Activated CD4-positive, alpha-beta memory T cell treated with anti-CD3 and anti-CD28 coated beads, Interleukin-2, amount 10 ng/mL, durations not matched to agents 7 days and 5 days (primary cell): ENCODE measurements at regions not wholly inside any gene's neighbourhood (a gene's known extent, or its start where the extent isn't known, plus 50 kb on each side); places are given as distances from the start of the nearest gene placed in this dataset.

Experiments
- CTCF ChIA-PET: fragments of 350-600 bp; sonication (Branson Sonifier 250); formaldehyde crosslinking; loops from one replicate; lab custom pipeline; 2021; ENCODE audit warnings: antibody characterized with exemption, inconsistent platforms; lab: Charles Lee
- POLR2A ChIA-PET: fragments of 350-600 bp; sonication (Branson Sonifier 250); formaldehyde crosslinking; loops from one replicate; lab custom pipeline; 2021; ENCODE audit warnings: antibody characterized with exemption; lab: Charles Lee
- DNase-seq: peaks from one replicate; pipeline ENCODE4 v3.0.0-alpha.2; 2020
- H3K27ac Mint-ChIP-seq: one replicate; pipeline ENCODE4 v1.8.0; 2021; ENCODE audit warnings: mild to moderate bottlenecking, mixed read lengths
- H3K27me3 Mint-ChIP-seq: one replicate; pipeline ENCODE4 v1.8.0; 2021; ENCODE audit warnings: mixed read lengths
- H3K36me3 Mint-ChIP-seq: one replicate; pipeline ENCODE4 v1.8.0; 2021; ENCODE audit warnings: low read depth, mixed read lengths
- H3K4me1 Mint-ChIP-seq: one replicate; pipeline ENCODE4 v1.8.0; 2021; ENCODE audit warnings: mixed read lengths
- H3K4me3 Mint-ChIP-seq: one replicate; pipeline ENCODE4 v1.8.0; 2021; ENCODE audit warnings: mild to moderate bottlenecking, mixed read lengths
- H3K9me3 Mint-ChIP-seq: one replicate; pipeline ENCODE4 v1.8.0; 2021; ENCODE audit warnings: mixed read lengths

GRCh38 chr10:105502058-105502457, 861.0 kb downstream of the SORCS3 start:
- H3K27me3 Mint-ChIP-seq: no peaks in the 10 kb centered on the region
- CTCF ChIA-PET: no interaction called here
- no peaks in the 10 kb centered on the region for H3K4me1 Mint-ChIP-seq

GRCh38 chr10:105494944-105495343, 853.9 kb downstream of the SORCS3 start:
- Mint-ChIP-seq H3K9me3 (peaks cover 6% of the 10 kb centered on the region), H3K27ac (no peak overlapping the region), H3K4me1 (no peaks in the 10 kb centered on the region), H3K36me3 (no peaks in the 10 kb centered on the region), H3K27me3 (no peaks in the 10 kb centered on the region), H3K4me3 (no peak overlapping the region)
- ChIA-PET POLR2A (no interaction called here), CTCF (no interaction called here)
- no peak for DNase-seq

More at GRCh38 chr10:105502058-105502457, 861.0 kb downstream of the SORCS3 start:
- Mint-ChIP-seq H3K36me3 (no peaks in the 10 kb centered on the region), H3K9me3 (peaks cover 4% of the 10 kb centered on the region), H3K4me3 (no peak overlapping the region), H3K27ac (no peak overlapping the region)
- POLR2A ChIA-PET: no interaction called here
- no peak for DNase-seq

GRCh38 chr10:105494303-105494702, 853.2 kb downstream of the SORCS3 start:
- Mint-ChIP-seq H3K27me3 (no peaks in the 10 kb centered on the region), H3K9me3 (peaks cover 3% of the 10 kb centered on the region), H3K4me1 (no peaks in the 10 kb centered on the region), H3K27ac (no peak overlapping the region), H3K36me3 (no peaks in the 10 kb centered on the region), H3K4me3 (no peak overlapping the region)
- DNase-seq: no peak
- ChIA-PET CTCF (no interaction called here), POLR2A (no interaction called here)

GRCh38 chr10:105473170-105473569, 832.1 kb downstream of the SORCS3 start:
- no peak for DNase-seq
- H3K4me3 Mint-ChIP-seq: no peak overlapping the region
- no peaks in the 10 kb centered on the region for H3K27me3 Mint-ChIP-seq
- peaks cover 2% of the 10 kb centered on the region for H3K9me3 Mint-ChIP-seq
- CTCF ChIA-PET: no interaction called here
- no peaks in the 10 kb centered on the region for H3K36me3 Mint-ChIP-seq
- H3K27ac Mint-ChIP-seq: no peak overlapping the region
- H3K4me1 Mint-ChIP-seq: no peaks in the 10 kb centered on the region
- POLR2A ChIA-PET: no interaction called here

GRCh38 chr10:105468759-105469158, 827.7 kb downstream of the SORCS3 start:
- ChIA-PET CTCF (no interaction called here), POLR2A (no interaction called here)
- H3K27ac Mint-ChIP-seq: no peak overlapping the region
- DNase-seq: no peak
- no peaks in the 10 kb centered on the region for H3K36me3 Mint-ChIP-seq
- no peaks in the 10 kb centered on the region for H3K27me3 Mint-ChIP-seq
- H3K4me1 Mint-ChIP-seq: no peaks in the 10 kb centered on the region
- H3K4me3 Mint-ChIP-seq: no peak overlapping the region
- peaks cover 5% of the 10 kb centered on the region for H3K9me3 Mint-ChIP-seq

- POLR2A ChIA-PET: no interaction called here
- peaks cover 8% of the 10 kb centered on the region for H3K9me3 Mint-ChIP-seq
These were observed 825.4 kb downstream of the SORCS3 start for GRCh38 chr10:105466521-105466920.

GRCh38 chr10:105434970-105435369, 793.9 kb downstream of the SORCS3 start:
- ChIA-PET CTCF (no interaction called here), POLR2A (no interaction called here)
- H3K27me3 Mint-ChIP-seq: no peaks in the 10 kb centered on the region
- H3K9me3 Mint-ChIP-seq: peaks cover 8% of the 10 kb centered on the region
- no peaks in the 10 kb centered on the region for H3K4me1 Mint-ChIP-seq
- DNase-seq: no peak
- H3K4me3 Mint-ChIP-seq: no peak overlapping the region
- H3K36me3 Mint-ChIP-seq: no peaks in the 10 kb centered on the region
- no peak overlapping the region for H3K27ac Mint-ChIP-seq

More at GRCh38 chr10:105466521-105466920, 825.4 kb downstream of the SORCS3 start:
- H3K27me3 Mint-ChIP-seq: no peaks in the 10 kb centered on the region
- CTCF ChIA-PET: no interaction called here
- DNase-seq: no peak
- H3K36me3 Mint-ChIP-seq: no peaks in the 10 kb centered on the region
- H3K4me1 Mint-ChIP-seq: no peaks in the 10 kb centered on the region
- H3K27ac Mint-ChIP-seq: no peak overlapping the region
- H3K4me3 Mint-ChIP-seq: no peak overlapping the region

GRCh38 chr10:105413997-105414396, 772.9 kb downstream of the SORCS3 start:
- Mint-ChIP-seq H3K27me3 (no peaks in the 10 kb centered on the region), H3K4me1 (no peaks in the 10 kb centered on the region), H3K36me3 (no peaks in the 10 kb centered on the region), H3K9me3 (peaks cover 2% of the 10 kb centered on the region), H3K4me3 (no peak overlapping the region), H3K27ac (no peak overlapping the region)
- POLR2A ChIA-PET: no interaction called here
- DNase-seq: no peak
- CTCF ChIA-PET: no interaction called here

GRCh38 chr10:105409370-105409769, 768.3 kb downstream of the SORCS3 start:
- Mint-ChIP-seq H3K36me3 (no peaks in the 10 kb centered on the region), H3K9me3 (peaks cover 4% of the 10 kb centered on the region), H3K27ac (no peak overlapping the region), H3K27me3 (no peaks in the 10 kb centered on the region), H3K4me3 (no peak overlapping the region), H3K4me1 (no peaks in the 10 kb centered on the region)
- ChIA-PET POLR2A (no interaction called here), CTCF (no interaction called here)
- no peak for DNase-seq

GRCh38 chr10:105406488-105406887, 765.4 kb downstream of the SORCS3 start:
- CTCF ChIA-PET: no interaction called here
- peaks cover 3% of the 10 kb centered on the region for H3K9me3 Mint-ChIP-seq
- H3K36me3 Mint-ChIP-seq: no peaks in the 10 kb centered on the region
- H3K27me3 Mint-ChIP-seq: no peaks in the 10 kb centered on the region
- no peak overlapping the region for H3K4me3 Mint-ChIP-seq
- DNase-seq: no peak
- H3K27ac Mint-ChIP-seq: no peak overlapping the region
- POLR2A ChIA-PET: no interaction called here
- H3K4me1 Mint-ChIP-seq: no peaks in the 10 kb centered on the region

GRCh38 chr10:105398202-105398601, 757.1 kb downstream of the SORCS3 start:
- Mint-ChIP-seq H3K36me3 (no peaks in the 10 kb centered on the region), H3K9me3 (peaks cover 7% of the 10 kb centered on the region), H3K4me3 (no peak overlapping the region), H3K27ac (no peak overlapping the region), H3K4me1 (no peaks in the 10 kb centered on the region), H3K27me3 (no peaks in the 10 kb centered on the region)
- ChIA-PET POLR2A (no interaction called here), CTCF (no interaction called here)
- no peak for DNase-seq

GRCh38 chr10:105391670-105392351, 750.7 kb downstream of the SORCS3 start:
- Mint-ChIP-seq H3K4me1 (no peaks in the 10 kb centered on the region), H3K27ac (no peak overlapping the region), H3K9me3 (peaks cover 7% of the 10 kb centered on the region), H3K4me3 (no peak overlapping the region), H3K27me3 (no peaks in the 10 kb centered on the region), H3K36me3 (no peaks in the 10 kb centered on the region)
- ChIA-PET CTCF (no interaction called here), POLR2A (no interaction called here)
- DNase-seq: no peak

GRCh38 chr10:105387971-105388370, 746.9 kb downstream of the SORCS3 start:
- H3K27me3 Mint-ChIP-seq: no peaks in the 10 kb centered on the region
- H3K27ac Mint-ChIP-seq: no peak overlapping the region
- no peak for DNase-seq
- peaks cover 9% of the 10 kb centered on the region for H3K9me3 Mint-ChIP-seq
- no peaks in the 10 kb centered on the region for H3K4me1 Mint-ChIP-seq
- POLR2A ChIA-PET: no interaction called here
- H3K36me3 Mint-ChIP-seq: no peaks in the 10 kb centered on the region
- CTCF ChIA-PET: no interaction called here
- H3K4me3 Mint-ChIP-seq: no peak overlapping the region

- Mint-ChIP-seq H3K4me3 (no peak overlapping the region), H3K27me3 (no peaks in the 10 kb centered on the region), H3K9me3 (peaks cover 7% of the 10 kb centered on the region), H3K36me3 (no peaks in the 10 kb centered on the region), H3K4me1 (no peaks in the 10 kb centered on the region), H3K27ac (no peak overlapping the region)
- DNase-seq: no peak
- CTCF ChIA-PET: no interaction called here
- POLR2A ChIA-PET: no interaction called here
These were observed 742.9 kb downstream of the SORCS3 start for GRCh38 chr10:105383978-105384377.
